CD4-positive, alpha-beta memory T cell (primary cell): ENCODE measurements at regions not wholly inside any gene's neighbourhood (a gene's known extent, or its start where the extent isn't known, plus 50 kb on each side); places are given as distances from the start of the nearest gene placed in this dataset.
"Not testable (repeated sequence)": the region's sequence is repeated elsewhere in the genome, so short reads cannot be mapped to it uniquely, and the experiment has no call there.

Experiments used
- CTCF ChIA-PET: fragments of 350-600 bp; sonication (Branson Sonifier 250); formaldehyde crosslinking; loops from one replicate; lab custom pipeline; 2021; ENCODE audit warnings: inconsistent platforms; ENCODE audit not compliant: partially characterized antibody; lab: Charles Lee
- POLR2A ChIA-PET: fragments of 350-600 bp; sonication (Branson Sonifier 250); formaldehyde crosslinking; loops from one replicate; lab custom pipeline; 2021; ENCODE audit not compliant: partially characterized antibody; lab: Charles Lee
- DNase-seq, 5 donors: peaks; one replicate each; pipeline versions ENCODE4 v3.0.0 to v3.0.0-alpha.2; 2020 to 2022; ENCODE audit warnings: mixed read lengths in 1 of 5
- H3K27ac ChIP-seq: one replicate; pipeline ENCODE4 v1.7.0; 2013; ENCODE audit warnings: low read depth, low read length
- H3K27me3 ChIP-seq: 2 replicates; pipeline ENCODE4 v1.7.0; 2013; ENCODE audit warnings: mild to moderate bottlenecking, low read length, moderate library complexity; ENCODE audit not compliant: insufficient read depth
- H3K36me3 ChIP-seq: 2 replicates; pipeline ENCODE4 v1.7.0; 2013; ENCODE audit warnings: mild to moderate bottlenecking, low read length, moderate library complexity; ENCODE audit not compliant: insufficient read depth
- H3K4me1 ChIP-seq: 2 replicates; pipeline ENCODE4 v1.7.0; 2013; ENCODE audit warnings: mild to moderate bottlenecking, low read length, moderate library complexity; ENCODE audit not compliant: insufficient read depth
- H3K4me3 ChIP-seq, 2 donors: one replicate each; pipeline ENCODE4 v1.7.0; 2013; ENCODE audit warnings: low read length in 2 of 2, mild to moderate bottlenecking in 1 of 2
- H3K9me3 ChIP-seq, 2 donors: one replicate each; pipeline ENCODE4 v1.7.0; 2013; ENCODE audit warnings: low read length in 2 of 2, control low read depth in 1 of 2; ENCODE audit not compliant: control insufficient read depth in 1 of 2
- H3K27ac Mint-ChIP-seq, 7 donors: one replicate each; pipeline ENCODE4 v1.8.0; 2020 to 2021; ENCODE audit warnings: mixed read lengths in 7 of 7, mild to moderate bottlenecking in 6 of 7, inconsistent platforms in 3 of 7, moderate library complexity in 3 of 7
- H3K27me3 Mint-ChIP-seq, 2 donors: one replicate each; pipeline ENCODE4 v1.8.0; 2020 to 2021; ENCODE audit warnings: mixed read lengths in 2 of 2
- H3K36me3 Mint-ChIP-seq, 2 donors: one replicate each; pipeline ENCODE4 v1.8.0; 2020 to 2021; ENCODE audit warnings: mixed read lengths in 2 of 2, inconsistent platforms in 1 of 2, mild to moderate bottlenecking in 1 of 2
- H3K4me1 Mint-ChIP-seq, 4 donors: one replicate each; pipeline ENCODE4 v1.8.0; 2020 to 2021; ENCODE audit warnings: mixed read lengths in 4 of 4, mild to moderate bottlenecking in 1 of 4
- H3K4me3 Mint-ChIP-seq, 8 donors: one replicate each; pipeline ENCODE4 v1.8.0; 2020 to 2021; ENCODE audit warnings: mixed read lengths in 8 of 8, mild to moderate bottlenecking in 7 of 8, moderate library complexity in 6 of 8, inconsistent platforms in 3 of 8
- H3K9me3 Mint-ChIP-seq, 8 donors: one replicate each; pipeline ENCODE4 v1.8.0; 2020 to 2021; ENCODE audit warnings: mixed read lengths in 8 of 8, mild to moderate bottlenecking in 5 of 8, inconsistent platforms in 3 of 8, moderate library complexity in 1 of 8
- intact Hi-C: fragments of 100-400 bp; cut with micrococcal nuclease; formaldehyde crosslinking; loops from one replicate; pipeline ENCODE4 v1.15.1; 2023

- ChIA-PET CTCF (no interaction called here), POLR2A (no interaction called here)
- no peaks in the 10 kb centered on the region for H3K4me1 ChIP-seq
- no peaks in the 10 kb centered on the region for H3K36me3 Mint-ChIP-seq
- H3K4me1 Mint-ChIP-seq, result no peaks in the 10 kb centered on the region
- no peak overlapping the region for H3K27ac ChIP-seq
- DNase-seq, result no peak
- H3K4me3 ChIP-seq, result no peak overlapping the region
- no peaks in the 10 kb centered on the region for H3K27me3 Mint-ChIP-seq
- H3K4me3 Mint-ChIP-seq, result no peak overlapping the region
- no peaks in the 10 kb centered on the region for H3K36me3 ChIP-seq
- intact Hi-C loops, result no loop called here
- no peak overlapping the region for H3K27ac Mint-ChIP-seq
- no peaks in the 10 kb centered on the region for H3K9me3 ChIP-seq
- peaks cover 0 to 7% (median 1%) of the 10 kb centered on the region in 8 donors for H3K9me3 Mint-ChIP-seq
- no peaks in the 10 kb centered on the region for H3K27me3 ChIP-seq
Observed at GRCh38 chr4:107351196-107351595, 315.1 kb upstream of the DKK2 start.

GRCh38 chr4:107349732-107350131 is 313.6 kb upstream of the DKK2 start:
- H3K4me1 ChIP-seq, result no peaks in the 10 kb centered on the region
- H3K27me3 ChIP-seq, result no peaks in the 10 kb centered on the region
- H3K4me3 ChIP-seq, result no peak overlapping the region
- no peaks in the 10 kb centered on the region for H3K36me3 Mint-ChIP-seq
- H3K27ac ChIP-seq, result no peak overlapping the region
- DNase-seq, result no peak
- H3K27me3 Mint-ChIP-seq, result no peaks in the 10 kb centered on the region
- H3K4me1 Mint-ChIP-seq, result no peaks in the 10 kb centered on the region
- no peaks in the 10 kb centered on the region for H3K9me3 ChIP-seq
- no peak overlapping the region for H3K4me3 Mint-ChIP-seq
- H3K36me3 ChIP-seq, result no peaks in the 10 kb centered on the region
- peaks cover 0 to 2% (median 0%) of the 10 kb centered on the region in 8 donors for H3K9me3 Mint-ChIP-seq
- ChIA-PET POLR2A (no interaction called here), CTCF (no interaction called here)
- H3K27ac Mint-ChIP-seq, result no peak overlapping the region
- intact Hi-C loops, result no loop called here

DNA sequence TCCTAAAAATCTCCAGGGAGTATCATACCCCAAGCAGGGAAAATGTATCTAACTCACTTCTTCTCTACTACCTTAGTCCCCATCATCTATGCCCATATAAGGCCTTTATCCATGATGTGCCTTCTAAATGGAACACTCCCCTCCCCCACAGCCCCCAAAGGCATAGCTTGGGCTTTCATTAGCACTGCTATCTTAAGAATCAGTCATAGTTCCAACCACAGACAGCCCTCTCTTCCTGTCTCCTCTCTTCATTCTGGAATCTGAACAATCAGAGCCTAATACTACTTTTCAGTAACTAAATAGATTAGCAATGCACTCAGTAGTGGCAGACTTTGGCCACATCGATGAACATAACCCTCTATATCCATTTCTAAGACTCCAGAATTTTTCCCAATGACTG is 313.2 kb upstream of the DKK2 start:
- Histone ChIP-seq H3K36me3 (no peaks in the 10 kb centered on the region), H3K4me3 (no peak overlapping the region), H3K27ac (no peak overlapping the region), H3K27me3 (no peaks in the 10 kb centered on the region), H3K4me1 (no peaks in the 10 kb centered on the region), H3K9me3 (no peaks in the 10 kb centered on the region)
- ChIA-PET CTCF (no interaction called here), POLR2A (no interaction called here)
- DNase-seq, result no peak
- H3K36me3 Mint-ChIP-seq, result no peaks in the 10 kb centered on the region
- peaks cover 0 to 2% (median 0%) of the 10 kb centered on the region in 8 donors for H3K9me3 Mint-ChIP-seq
- no peaks in the 10 kb centered on the region for H3K27me3 Mint-ChIP-seq
- no peaks in the 10 kb centered on the region for H3K4me1 Mint-ChIP-seq
- H3K4me3 Mint-ChIP-seq, result no peak overlapping the region
- H3K27ac Mint-ChIP-seq, result no peak overlapping the region
- intact Hi-C loops, result no loop called here

GRCh38 chr4:107348188-107349050 is 312.3 kb upstream of the DKK2 start:
- Mint-ChIP-seq H3K4me3 (no peak overlapping the region), H3K27ac (no peak overlapping the region), H3K27me3 (no peaks in the 10 kb centered on the region), H3K9me3 (peaks cover 0 to 2% (median 0%) of the 10 kb centered on the region in 8 donors), H3K4me1 (no peaks in the 10 kb centered on the region), H3K36me3 (no peaks in the 10 kb centered on the region)
- Histone ChIP-seq H3K4me1 (no peaks in the 10 kb centered on the region), H3K9me3 (no peaks in the 10 kb centered on the region), H3K4me3 (no peak overlapping the region), H3K27ac (no peak overlapping the region), H3K36me3 (no peaks in the 10 kb centered on the region), H3K27me3 (no peaks in the 10 kb centered on the region)
- no peak for DNase-seq
- POLR2A ChIA-PET, result no interaction called here
- intact Hi-C loops, result no loop called here
- CTCF ChIA-PET, result no interaction called here

DNA sequence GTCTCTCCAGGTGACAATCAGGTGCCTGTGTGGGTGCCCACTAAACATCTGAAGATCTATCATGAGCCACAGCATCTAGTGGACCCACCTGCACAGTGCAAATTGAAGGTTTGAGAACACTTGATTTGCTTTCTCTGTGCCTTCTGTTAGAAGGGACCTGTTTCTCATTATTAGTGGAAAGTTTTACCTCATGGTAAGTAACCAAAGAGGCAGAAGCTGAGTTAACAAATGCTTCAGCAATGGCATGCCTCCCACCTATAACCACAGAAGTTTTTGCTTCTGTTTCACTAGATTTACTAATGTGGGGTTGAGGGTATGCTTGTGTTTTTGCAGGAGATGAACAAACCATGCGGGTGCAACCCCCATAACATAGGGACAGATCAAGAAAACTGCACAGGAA is 297.4 kb upstream of the DKK2 start:
- no peak overlapping the region for H3K27ac Mint-ChIP-seq
- intact Hi-C loops, result no loop called here
- H3K36me3 Mint-ChIP-seq, result no peaks in the 10 kb centered on the region
- ChIA-PET CTCF (no interaction called here), POLR2A (no interaction called here)
- no peaks in the 10 kb centered on the region for H3K36me3 ChIP-seq
- H3K4me3 Mint-ChIP-seq, result no peak overlapping the region
- DNase-seq, result no peak
- H3K9me3 Mint-ChIP-seq, result peaks cover 0 to 8% (median 1%) of the 10 kb centered on the region in 8 donors
- H3K4me1 ChIP-seq, result no peaks in the 10 kb centered on the region
- H3K27me3 ChIP-seq, result no peaks in the 10 kb centered on the region
- no peak overlapping the region for H3K27ac ChIP-seq
- H3K4me3 ChIP-seq, result no peak overlapping the region
- H3K27me3 Mint-ChIP-seq, result peaks cover 0 to 3% of the 10 kb centered on the region in 2 donors
- H3K9me3 ChIP-seq, result no peaks in the 10 kb centered on the region
- H3K4me1 Mint-ChIP-seq, result no peaks in the 10 kb centered on the region

GRCh38 chr4:107332656-107333055 is 296.5 kb upstream of the DKK2 start:
- intact Hi-C loops, H3K4me3 Mint-ChIP-seq, H3K27ac Mint-ChIP-seq, H3K4me3 ChIP-seq, H3K27me3 Mint-ChIP-seq, H3K4me1 Mint-ChIP-seq, H3K36me3 Mint-ChIP-seq, H3K36me3 ChIP-seq, H3K27ac ChIP-seq, DNase-seq, CTCF ChIA-PET, H3K27me3 ChIP-seq, H3K9me3 ChIP-seq, POLR2A ChIA-PET, H3K4me1 ChIP-seq: not testable (repeated sequence)
- peaks cover 0 to 17% (median 1%) of the 10 kb centered on the region in 8 donors for H3K9me3 Mint-ChIP-seq

- H3K27me3 Mint-ChIP-seq, result no peaks in the 10 kb centered on the region
- Histone ChIP-seq H3K4me3 (no peak overlapping the region), H3K9me3 (no peaks in the 10 kb centered on the region), H3K27ac (no peak overlapping the region), H3K36me3 (no peaks in the 10 kb centered on the region), H3K27me3 (no peaks in the 10 kb centered on the region), H3K4me1 (no peaks in the 10 kb centered on the region)
- intact Hi-C loops, result no loop called here
- H3K36me3 Mint-ChIP-seq, result no peaks in the 10 kb centered on the region
- H3K4me3 Mint-ChIP-seq, result no peak overlapping the region
- H3K4me1 Mint-ChIP-seq, result no peaks in the 10 kb centered on the region
- peaks cover 0 to 17% (median 1%) of the 10 kb centered on the region in 8 donors for H3K9me3 Mint-ChIP-seq
- ChIA-PET CTCF (no interaction called here), POLR2A (no interaction called here)
- no peak overlapping the region for H3K27ac Mint-ChIP-seq
- no peak for DNase-seq
Observed at GRCh38 chr4:107330916-107331315, 294.8 kb upstream of the DKK2 start.
